ENCODE measurements at regions not wholly inside any gene's neighbourhood (a gene's known extent, or its start where the extent isn't known, plus 50 kb on each side); places are given as distances from the start of the nearest gene placed in this dataset.

DNA sequence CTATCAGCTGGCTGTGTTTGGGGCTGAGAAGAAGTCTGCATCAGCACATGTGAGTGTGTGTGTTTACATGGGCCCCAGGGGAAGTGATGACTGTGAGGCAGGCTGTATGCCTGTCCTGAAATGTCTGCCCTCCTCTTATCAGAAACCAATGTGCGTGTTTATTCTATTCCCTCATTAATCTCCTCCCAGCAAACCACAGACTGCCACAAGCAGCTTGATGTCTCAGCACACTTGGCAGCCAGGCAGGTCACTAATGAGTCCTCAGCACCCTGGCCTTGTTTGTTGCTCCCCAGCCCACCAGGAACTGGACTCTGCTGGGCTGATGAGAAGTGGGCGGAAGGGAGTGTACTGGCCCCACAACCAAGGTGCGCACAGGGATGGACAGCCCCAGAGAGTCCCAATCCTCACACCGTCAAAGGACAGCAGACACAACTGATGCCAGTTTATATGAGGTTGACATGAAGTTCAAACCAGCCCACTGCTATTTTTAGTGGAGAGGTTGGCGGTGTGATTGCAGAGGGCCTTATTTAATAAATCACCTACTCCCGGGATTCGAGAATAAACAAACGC, 225.8 kb downstream of the ETS1 start:
- DNase-seq (ENCODE audit: low read depth, low spot score): no peak
- Histone ChIP-seq H3K27me3 (ENCODE audit: insufficient read depth, insufficient read length) (no peaks in the 10 kb centered on the region), H3K4me3 (ENCODE audit: insufficient read length, low read depth) (no peak overlapping the region), H3K9me3 (ENCODE audit: insufficient read depth, low read length) (no peaks in the 10 kb centered on the region), H3K4me1 (ENCODE audit: insufficient read depth, insufficient read length) (no peaks in the 10 kb centered on the region), H3K36me3 (ENCODE audit: insufficient read depth, insufficient read length, low read length) (no peaks in the 10 kb centered on the region), H3K9ac (ENCODE audit: insufficient read length, low read depth) (no peak overlapping the region)
- TF ChIP-seq YY1 (IDR thresholded peaks at IDR 0.05; ENCODE audit: insufficient read depth, insufficient read length) (no peak), ZNF274 (IDR thresholded peaks at IDR 0.05; ENCODE audit: low read depth, low read length) (no peak), SUZ12 (IDR thresholded peaks at IDR 0.05; ENCODE audit: extremely low read depth, insufficient read depth, insufficient read length) (no peak)

DNA sequence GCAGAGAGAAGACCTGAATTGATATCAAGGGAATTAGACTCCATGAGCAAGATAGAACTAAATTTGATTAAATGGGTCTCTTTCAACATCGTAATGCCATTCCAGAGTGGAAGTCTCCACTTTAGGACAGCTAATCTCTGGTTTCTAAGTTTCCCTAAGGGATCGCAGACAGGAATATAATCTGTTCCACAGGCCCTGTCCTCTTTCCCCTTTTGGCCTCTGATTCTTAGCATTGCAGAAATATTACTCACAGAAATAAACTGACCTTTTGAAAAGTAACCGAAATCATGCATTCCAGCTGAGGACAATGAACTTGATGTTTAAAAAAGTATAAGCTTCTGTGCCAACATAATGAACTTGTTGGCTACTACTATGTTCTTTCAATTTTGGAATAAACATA, 227.8 kb downstream of the ETS1 start:
- H3K9ac ChIP-seq (ENCODE audit: insufficient read length, low read depth): no peak overlapping the region
- no peaks in the 10 kb centered on the region for H3K36me3 ChIP-seq (ENCODE audit: insufficient read depth, insufficient read length, low read length)
- no peaks in the 10 kb centered on the region for H3K4me1 ChIP-seq (ENCODE audit: insufficient read depth, insufficient read length)
- TF ChIP-seq ZNF274 (IDR thresholded peaks at IDR 0.05; ENCODE audit: low read depth, low read length): no peak
- no peak for TF ChIP-seq YY1 (IDR thresholded peaks at IDR 0.05; ENCODE audit: insufficient read depth, insufficient read length)
- no peak for TF ChIP-seq SUZ12 (IDR thresholded peaks at IDR 0.05; ENCODE audit: extremely low read depth, insufficient read depth, insufficient read length)
- no peak for DNase-seq (ENCODE audit: low read depth, low spot score)
- H3K27me3 ChIP-seq (ENCODE audit: insufficient read depth, insufficient read length): no peaks in the 10 kb centered on the region
- H3K4me3 ChIP-seq (ENCODE audit: insufficient read length, low read depth): no peak overlapping the region
- no peaks in the 10 kb centered on the region for H3K9me3 ChIP-seq (ENCODE audit: insufficient read depth, low read length)

- Histone ChIP-seq H3K9me3 (ENCODE audit: insufficient read depth, low read length) (no peaks in the 10 kb centered on the region), H3K9ac (ENCODE audit: insufficient read length, low read depth) (no peak overlapping the region)
- TF ChIP-seq ZNF274 (IDR thresholded peaks at IDR 0.05; ENCODE audit: low read depth, low read length) (no peak), SUZ12 (IDR thresholded peaks at IDR 0.05; ENCODE audit: extremely low read depth, insufficient read depth, insufficient read length) (no peak), YY1 (IDR thresholded peaks at IDR 0.05; ENCODE audit: insufficient read depth, insufficient read length) (no peak)
These were observed 230.3 kb downstream of the ETS1 start for GRCh38 chr11:128357073-128357472.

DNA sequence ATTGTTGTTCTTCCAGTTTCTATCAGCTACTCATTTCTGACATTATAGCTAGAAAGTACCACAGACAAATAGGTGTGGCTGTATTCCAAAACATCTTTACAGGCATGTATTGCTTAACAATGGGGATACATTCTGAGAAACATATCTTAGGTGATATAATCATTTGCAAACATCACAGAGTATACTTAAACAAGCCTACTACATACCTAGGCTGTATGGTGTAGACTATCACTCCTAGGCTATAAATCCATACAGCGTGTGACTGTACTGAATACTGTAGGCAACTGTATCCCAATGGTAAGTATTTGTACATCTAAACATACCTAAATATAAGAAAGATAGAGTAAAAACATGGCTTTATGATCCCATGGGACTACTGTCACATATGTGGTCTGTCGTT, 231.8 kb downstream of the ETS1 start:
- Histone ChIP-seq H3K4me3 (ENCODE audit: insufficient read length, low read depth) (no peak overlapping the region), H3K4me1 (ENCODE audit: insufficient read depth, insufficient read length) (no peaks in the 10 kb centered on the region), H3K9ac (ENCODE audit: insufficient read length, low read depth) (no peak overlapping the region), H3K27me3 (ENCODE audit: insufficient read depth, insufficient read length) (no peaks in the 10 kb centered on the region), H3K36me3 (ENCODE audit: insufficient read depth, insufficient read length, low read length) (no peaks in the 10 kb centered on the region), H3K9me3 (ENCODE audit: insufficient read depth, low read length) (no peaks in the 10 kb centered on the region)
- DNase-seq (ENCODE audit: low read depth, low spot score): no peak
- TF ChIP-seq ZNF274 (IDR thresholded peaks at IDR 0.05; ENCODE audit: low read depth, low read length): no peak
- TF ChIP-seq SUZ12 (IDR thresholded peaks at IDR 0.05; ENCODE audit: extremely low read depth, insufficient read depth, insufficient read length): no peak
- no peak for TF ChIP-seq YY1 (IDR thresholded peaks at IDR 0.05; ENCODE audit: insufficient read depth, insufficient read length)

More at GRCh38 chr11:128357073-128357472, 230.3 kb downstream of the ETS1 start:
- H3K27me3 ChIP-seq (ENCODE audit: insufficient read depth, insufficient read length): no peaks in the 10 kb centered on the region
- no peak for DNase-seq (ENCODE audit: low read depth, low spot score)
- no peak overlapping the region for H3K4me3 ChIP-seq (ENCODE audit: insufficient read length, low read depth)
- no peaks in the 10 kb centered on the region for H3K36me3 ChIP-seq (ENCODE audit: insufficient read depth, insufficient read length, low read length)
- H3K4me1 ChIP-seq (ENCODE audit: insufficient read depth, insufficient read length): no peaks in the 10 kb centered on the region

- Histone ChIP-seq H3K4me1 (ENCODE audit: insufficient read depth, insufficient read length) (no peaks in the 10 kb centered on the region), H3K36me3 (ENCODE audit: insufficient read depth, insufficient read length, low read length) (no peaks in the 10 kb centered on the region), H3K4me3 (ENCODE audit: insufficient read length, low read depth) (no peak overlapping the region), H3K27me3 (ENCODE audit: insufficient read depth, insufficient read length) (no peaks in the 10 kb centered on the region), H3K9me3 (ENCODE audit: insufficient read depth, low read length) (no peaks in the 10 kb centered on the region), H3K9ac (ENCODE audit: insufficient read length, low read depth) (no peak overlapping the region)
- TF ChIP-seq YY1 (IDR thresholded peaks at IDR 0.05; ENCODE audit: insufficient read depth, insufficient read length) (no peak), ZNF274 (IDR thresholded peaks at IDR 0.05; ENCODE audit: low read depth, low read length) (no peak), SUZ12 (IDR thresholded peaks at IDR 0.05; ENCODE audit: extremely low read depth, insufficient read depth, insufficient read length) (no peak)
- DNase-seq (ENCODE audit: low read depth, low spot score): no peak
These were observed 232.9 kb downstream of the ETS1 start for GRCh38 chr11:128354476-128354875.

- H3K9me3 ChIP-seq (ENCODE audit: insufficient read depth, low read length): no peaks in the 10 kb centered on the region
- no peaks in the 10 kb centered on the region for H3K36me3 ChIP-seq (ENCODE audit: insufficient read depth, insufficient read length, low read length)
- TF ChIP-seq ZNF274 (IDR thresholded peaks at IDR 0.05; ENCODE audit: low read depth, low read length): no peak
- no peak for TF ChIP-seq YY1 (IDR thresholded peaks at IDR 0.05; ENCODE audit: insufficient read depth, insufficient read length)
- no peak for TF ChIP-seq SUZ12 (IDR thresholded peaks at IDR 0.05; ENCODE audit: extremely low read depth, insufficient read depth, insufficient read length)
These were observed 236.2 kb downstream of the ETS1 start for GRCh38 chr11:128351168-128351567.

DNA sequence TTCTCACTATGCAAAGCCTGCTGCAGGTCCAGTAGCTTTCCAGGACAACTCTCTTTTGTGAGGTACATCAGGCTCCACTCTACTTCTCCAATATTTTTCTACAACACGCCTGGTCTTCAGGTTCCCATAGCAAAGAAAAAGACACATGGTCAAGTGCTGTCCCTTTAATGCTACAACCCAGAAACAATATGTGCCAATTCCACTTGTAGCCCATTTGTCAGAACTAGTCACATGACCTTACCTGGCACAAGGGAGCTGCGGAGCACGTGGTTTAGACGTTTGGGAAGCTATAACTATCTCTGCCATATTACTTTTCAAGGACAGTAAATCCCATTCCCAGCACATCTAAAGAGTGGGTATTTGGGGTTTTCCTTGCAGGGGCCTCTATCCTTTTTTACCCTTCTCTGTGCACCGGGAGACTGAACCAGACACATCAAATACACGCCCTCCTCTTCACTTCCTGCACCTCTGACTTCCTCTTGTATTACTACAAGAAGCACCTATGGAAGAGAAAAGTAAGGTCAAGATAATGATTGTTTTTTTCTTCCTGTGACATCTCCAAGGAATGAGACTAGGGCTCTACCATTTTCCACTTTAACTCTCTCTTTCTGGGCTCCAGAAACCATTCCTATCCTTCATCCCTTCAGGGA, 237.6 kb downstream of the ETS1 start:
- Histone ChIP-seq H3K4me3 (ENCODE audit: insufficient read length, low read depth) (no peak overlapping the region), H3K36me3 (ENCODE audit: insufficient read depth, insufficient read length, low read length) (no peaks in the 10 kb centered on the region), H3K4me1 (ENCODE audit: insufficient read depth, insufficient read length) (no peaks in the 10 kb centered on the region), H3K9me3 (ENCODE audit: insufficient read depth, low read length) (no peaks in the 10 kb centered on the region), H3K27me3 (ENCODE audit: insufficient read depth, insufficient read length) (no peaks in the 10 kb centered on the region), H3K9ac (ENCODE audit: insufficient read length, low read depth) (no peak overlapping the region)
- no peak for TF ChIP-seq ZNF274 (IDR thresholded peaks at IDR 0.05; ENCODE audit: low read depth, low read length)
- TF ChIP-seq SUZ12 (IDR thresholded peaks at IDR 0.05; ENCODE audit: extremely low read depth, insufficient read depth, insufficient read length): no peak
- no peak for TF ChIP-seq YY1 (IDR thresholded peaks at IDR 0.05; ENCODE audit: insufficient read depth, insufficient read length)
- DNase-seq (ENCODE audit: low read depth, low spot score): no peak

More at GRCh38 chr11:128351168-128351567, 236.2 kb downstream of the ETS1 start:
- Histone ChIP-seq H3K4me1 (ENCODE audit: insufficient read depth, insufficient read length) (no peaks in the 10 kb centered on the region), H3K27me3 (ENCODE audit: insufficient read depth, insufficient read length) (no peaks in the 10 kb centered on the region), H3K9ac (ENCODE audit: insufficient read length, low read depth) (no peak overlapping the region), H3K4me3 (ENCODE audit: insufficient read length, low read depth) (no peak overlapping the region)
- no peak for DNase-seq (ENCODE audit: low read depth, low spot score)
